OCI-LY7 (cell line): ENCODE measurements at regions not wholly inside any gene's neighbourhood (a gene's known extent, or its start where the extent isn't known, plus 50 kb on each side); places are given as distances from the start of the nearest gene placed in this dataset.

Experiments used
- EZH2phosphoT487 ChIP-seq: fragments of 200-600 bp; sonication (generic); IDR thresholded peaks from 2 replicates; pipeline ENCODE4 v1.6.1; 2018; ENCODE audit warnings: low read depth, borderline replicate concordance, mild to moderate bottlenecking, mixed run types, antibody characterized with exemption, low read length, moderate library complexity, mixed read lengths
- TF ChIP-seq, protein P1 (sequence below): fragments of 200-600 bp; sonication (generic); conservative IDR thresholded peaks from 2 replicates; pipeline ENCODE4 v1.5.1; 2014; ENCODE audit warnings: mild to moderate bottlenecking, antibody characterized with exemption, low read length, moderate library complexity, mixed read lengths

DNA sequence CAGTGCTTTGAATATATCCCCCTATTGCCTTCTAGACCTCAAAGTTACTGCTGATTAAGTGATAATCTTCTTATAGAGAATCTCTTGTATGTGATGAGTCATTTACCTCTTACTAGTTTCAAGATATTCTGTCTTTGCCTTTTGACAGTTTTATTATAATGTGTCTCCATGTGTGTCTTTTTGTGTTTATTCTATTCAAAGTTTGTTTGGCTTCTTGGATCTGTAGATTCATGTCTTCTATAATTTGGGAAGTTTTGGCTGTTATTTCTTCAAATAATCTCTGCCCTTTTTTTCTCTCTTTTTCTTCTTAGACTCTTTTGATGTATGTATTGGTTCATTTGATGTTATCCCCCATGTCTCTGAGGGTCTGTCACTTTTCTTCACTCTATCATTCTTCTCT is 915.7 kb upstream of the GRIA3 start:
- TF ChIP-seq, protein P1, sequence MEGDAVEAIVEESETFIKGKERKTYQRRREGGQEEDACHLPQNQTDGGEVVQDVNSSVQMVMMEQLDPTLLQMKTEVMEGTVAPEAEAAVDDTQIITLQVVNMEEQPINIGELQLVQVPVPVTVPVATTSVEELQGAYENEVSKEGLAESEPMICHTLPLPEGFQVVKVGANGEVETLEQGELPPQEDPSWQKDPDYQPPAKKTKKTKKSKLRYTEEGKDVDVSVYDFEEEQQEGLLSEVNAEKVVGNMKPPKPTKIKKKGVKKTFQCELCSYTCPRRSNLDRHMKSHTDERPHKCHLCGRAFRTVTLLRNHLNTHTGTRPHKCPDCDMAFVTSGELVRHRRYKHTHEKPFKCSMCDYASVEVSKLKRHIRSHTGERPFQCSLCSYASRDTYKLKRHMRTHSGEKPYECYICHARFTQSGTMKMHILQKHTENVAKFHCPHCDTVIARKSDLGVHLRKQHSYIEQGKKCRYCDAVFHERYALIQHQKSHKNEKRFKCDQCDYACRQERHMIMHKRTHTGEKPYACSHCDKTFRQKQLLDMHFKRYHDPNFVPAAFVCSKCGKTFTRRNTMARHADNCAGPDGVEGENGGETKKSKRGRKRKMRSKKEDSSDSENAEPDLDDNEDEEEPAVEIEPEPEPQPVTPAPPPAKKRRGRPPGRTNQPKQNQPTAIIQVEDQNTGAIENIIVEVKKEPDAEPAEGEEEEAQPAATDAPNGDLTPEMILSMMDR, result no peak
- TF ChIP-seq EZH2phosphoT487, result no peak
